Bronchial epithelial cell (primary cell): ENCODE measurements at regions not wholly inside any gene's neighbourhood (a gene's known extent, or its start where the extent isn't known, plus 50 kb on each side); places are given as distances from the start of the nearest gene placed in this dataset.
"Not testable (repeated sequence)": the region's sequence is repeated elsewhere in the genome, so short reads cannot be mapped to it uniquely, and the experiment has no call there.

ENCODE experiments used
- DNase-seq: peaks from one replicate; pipeline ENCODE4 v3.0.0-alpha.2; 2010; ENCODE audit warnings: low read depth
- FAIRE-seq: peaks from 2 replicates; lab custom pipeline; 2011; peaks lifted over from hg19 to GRCh38; lab: Jason Lieb, UNC
- H3K27me3 ChIP-seq: 2 replicates; pipeline ENCODE4 v1.5.1; 2011; ENCODE audit warnings: low read length; ENCODE audit not compliant: control insufficient read depth, insufficient read depth
- H3K36me3 ChIP-seq: 2 replicates; pipeline ENCODE4 v1.5.1; 2011; ENCODE audit warnings: low read length; ENCODE audit not compliant: control insufficient read depth, insufficient read depth
- H3K4me3 ChIP-seq: 2 replicates; pipeline ENCODE4 v1.5.1; 2011; ENCODE audit warnings: mild to moderate bottlenecking, low read depth, low read length, control low read depth
- TF ChIP-seq, protein P1 (sequence below): IDR thresholded peaks from 2 replicates; pipeline ENCODE4 v1.5.1; 2011; ENCODE audit warnings: mild to moderate bottlenecking, moderate library complexity, low read length, control low read depth, inconsistent platforms; ENCODE audit not compliant: insufficient read depth, severe bottlenecking

DNA sequence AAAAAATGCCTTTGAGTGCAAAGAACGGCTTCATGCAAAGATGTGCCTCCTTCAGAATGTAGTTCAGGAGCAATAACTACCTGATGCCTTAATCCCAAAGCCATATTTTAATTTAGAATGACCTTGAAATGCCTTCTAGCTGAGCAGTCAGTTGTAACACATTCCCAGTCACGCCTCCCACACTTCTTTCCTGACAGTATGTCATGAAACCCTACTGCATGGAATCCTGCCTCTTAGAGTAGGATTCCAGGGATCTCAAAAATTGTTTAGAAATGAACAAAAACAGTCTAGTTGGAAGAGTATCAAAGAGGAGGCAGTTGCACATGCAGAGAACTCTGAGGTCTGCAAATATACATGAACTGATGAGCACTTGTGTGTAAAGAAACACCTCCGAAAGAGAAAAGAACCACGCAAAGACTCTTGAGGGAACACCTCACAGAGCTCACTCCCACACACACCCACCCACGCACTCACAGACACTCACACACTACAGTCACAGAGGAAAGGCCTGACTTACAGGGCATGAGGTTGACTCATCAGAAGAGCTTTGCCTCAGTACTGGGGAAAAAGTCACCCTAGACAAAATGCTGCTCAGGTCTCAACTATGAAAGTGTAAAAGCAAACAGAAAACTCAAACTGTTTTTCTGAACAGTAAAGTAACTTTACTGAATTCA is 77.4 kb downstream of the GGTLC2 start:
- TF ChIP-seq, protein P1, sequence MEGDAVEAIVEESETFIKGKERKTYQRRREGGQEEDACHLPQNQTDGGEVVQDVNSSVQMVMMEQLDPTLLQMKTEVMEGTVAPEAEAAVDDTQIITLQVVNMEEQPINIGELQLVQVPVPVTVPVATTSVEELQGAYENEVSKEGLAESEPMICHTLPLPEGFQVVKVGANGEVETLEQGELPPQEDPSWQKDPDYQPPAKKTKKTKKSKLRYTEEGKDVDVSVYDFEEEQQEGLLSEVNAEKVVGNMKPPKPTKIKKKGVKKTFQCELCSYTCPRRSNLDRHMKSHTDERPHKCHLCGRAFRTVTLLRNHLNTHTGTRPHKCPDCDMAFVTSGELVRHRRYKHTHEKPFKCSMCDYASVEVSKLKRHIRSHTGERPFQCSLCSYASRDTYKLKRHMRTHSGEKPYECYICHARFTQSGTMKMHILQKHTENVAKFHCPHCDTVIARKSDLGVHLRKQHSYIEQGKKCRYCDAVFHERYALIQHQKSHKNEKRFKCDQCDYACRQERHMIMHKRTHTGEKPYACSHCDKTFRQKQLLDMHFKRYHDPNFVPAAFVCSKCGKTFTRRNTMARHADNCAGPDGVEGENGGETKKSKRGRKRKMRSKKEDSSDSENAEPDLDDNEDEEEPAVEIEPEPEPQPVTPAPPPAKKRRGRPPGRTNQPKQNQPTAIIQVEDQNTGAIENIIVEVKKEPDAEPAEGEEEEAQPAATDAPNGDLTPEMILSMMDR = no peak
- Histone ChIP-seq H3K27me3 (no peaks in the 10 kb centered on the region), H3K4me3 (no peak overlapping the region), H3K36me3 (no peaks in the 10 kb centered on the region)
- DNase-seq (peak; percentile 63), FAIRE-seq (no peak)

DNA sequence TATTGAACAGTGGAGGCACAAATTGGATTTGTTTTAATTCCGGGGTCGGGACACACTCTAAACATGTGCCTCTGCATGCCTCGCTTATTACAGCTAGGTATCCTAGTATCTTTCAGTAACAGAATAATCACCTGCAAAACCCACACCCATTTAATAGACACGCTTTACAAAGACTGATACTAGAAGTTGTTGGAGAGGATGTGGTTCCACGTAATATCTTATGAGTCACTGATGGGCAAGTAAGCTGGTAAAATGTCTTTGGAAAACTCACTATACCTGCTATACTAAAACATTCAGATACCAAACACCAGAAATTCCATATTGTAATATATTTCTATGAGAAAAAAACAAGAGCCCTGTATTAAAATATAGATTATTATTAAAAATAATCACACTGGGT is 84.0 kb downstream of the GGTLC2 start:
- DNase-seq (peak; percentile 60), FAIRE-seq (no peak)
- TF ChIP-seq, protein P1 = no peak
- H3K36me3 ChIP-seq = no peaks in the 10 kb centered on the region
- H3K27me3 ChIP-seq = no peaks in the 10 kb centered on the region
- H3K4me3 ChIP-seq = no peak overlapping the region

DNA sequence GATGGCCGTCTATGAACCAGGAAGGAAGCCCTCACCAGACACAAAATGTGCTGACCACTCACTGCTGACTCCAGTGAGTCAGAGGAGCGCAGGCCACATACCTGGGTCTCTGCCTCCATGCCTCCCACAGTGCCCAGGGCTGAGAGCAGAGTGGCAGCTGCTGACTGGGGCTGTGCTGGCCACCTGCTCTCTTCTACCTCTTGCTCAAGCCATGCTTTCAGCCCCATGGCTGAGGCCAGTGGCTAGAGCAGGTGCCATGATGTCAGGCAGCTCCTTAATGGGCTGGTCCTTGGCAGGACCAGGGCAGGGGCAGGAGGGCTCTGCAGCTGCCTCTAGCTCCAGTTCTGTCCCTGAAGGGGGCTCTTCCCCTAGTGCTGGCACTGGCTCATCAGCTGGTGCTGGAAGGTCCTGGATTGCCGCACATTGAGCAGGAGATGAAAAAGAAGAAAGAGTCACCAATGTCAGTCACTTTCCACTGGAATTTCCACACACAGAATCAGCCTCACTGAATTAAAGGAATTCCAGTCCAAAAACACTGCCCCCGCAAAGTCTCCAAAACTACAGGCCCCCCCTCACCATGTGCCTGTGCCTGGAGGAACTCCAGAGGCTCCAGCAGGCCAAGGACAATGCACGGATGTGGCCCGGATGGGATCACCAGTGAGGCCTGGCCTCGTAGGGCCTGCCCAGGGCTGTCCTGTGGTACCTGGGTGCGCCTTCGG is 86.4 kb downstream of the GGTLC2 start:
- no peaks in the 10 kb centered on the region for H3K27me3 ChIP-seq
- TF ChIP-seq, protein P1 = no peak
- H3K4me3 ChIP-seq = no peak overlapping the region
- FAIRE-seq = peak; percentile 43
- no peaks in the 10 kb centered on the region for H3K36me3 ChIP-seq
- no peak for DNase-seq

DNA sequence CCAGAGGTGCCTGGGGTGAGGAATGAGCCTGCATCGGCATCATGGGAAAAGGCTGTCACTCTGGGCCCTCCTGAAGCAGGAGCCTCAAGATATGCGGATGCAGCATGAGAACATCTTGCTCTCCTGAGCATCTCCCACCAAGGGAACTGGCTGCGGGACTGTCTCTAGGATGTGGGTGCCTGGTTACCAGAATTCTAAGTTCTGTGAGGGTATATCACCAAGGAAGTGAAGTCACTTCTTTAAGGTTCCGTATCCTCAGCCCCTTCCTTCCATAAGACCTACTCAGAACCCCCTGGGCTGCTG is 86.9 kb downstream of the GGTLC2 start:
- H3K4me3 ChIP-seq = no peak overlapping the region
- no peak for DNase-seq
- FAIRE-seq = no peak
- no peaks in the 10 kb centered on the region for H3K36me3 ChIP-seq
- H3K27me3 ChIP-seq = no peaks in the 10 kb centered on the region
- TF ChIP-seq, protein P1 = no peak

DNA sequence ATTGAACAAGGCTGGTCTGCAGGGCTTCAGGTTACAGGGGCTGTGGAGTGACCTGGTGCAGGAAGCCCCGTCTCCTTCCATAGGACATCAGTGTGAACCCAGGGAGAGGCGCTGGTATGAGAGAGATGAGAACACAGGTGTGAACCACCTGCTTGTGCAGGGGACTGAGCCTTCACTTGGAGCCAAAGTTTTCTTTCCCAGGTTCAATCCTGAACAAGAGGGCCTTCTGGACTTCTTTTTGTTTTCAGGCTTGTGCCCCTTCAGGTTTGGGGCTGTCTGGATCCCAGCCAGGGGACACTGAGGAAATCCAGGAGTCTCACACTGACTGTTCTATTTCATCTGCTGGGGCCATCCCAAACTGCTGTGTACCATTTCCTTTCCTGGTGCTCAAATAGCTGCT is 88.6 kb downstream of the GGTLC2 start:
- not testable (repeated sequence) for FAIRE-seq, DNase-seq, H3K4me3 ChIP-seq, H3K36me3 ChIP-seq, H3K27me3 ChIP-seq

DNA sequence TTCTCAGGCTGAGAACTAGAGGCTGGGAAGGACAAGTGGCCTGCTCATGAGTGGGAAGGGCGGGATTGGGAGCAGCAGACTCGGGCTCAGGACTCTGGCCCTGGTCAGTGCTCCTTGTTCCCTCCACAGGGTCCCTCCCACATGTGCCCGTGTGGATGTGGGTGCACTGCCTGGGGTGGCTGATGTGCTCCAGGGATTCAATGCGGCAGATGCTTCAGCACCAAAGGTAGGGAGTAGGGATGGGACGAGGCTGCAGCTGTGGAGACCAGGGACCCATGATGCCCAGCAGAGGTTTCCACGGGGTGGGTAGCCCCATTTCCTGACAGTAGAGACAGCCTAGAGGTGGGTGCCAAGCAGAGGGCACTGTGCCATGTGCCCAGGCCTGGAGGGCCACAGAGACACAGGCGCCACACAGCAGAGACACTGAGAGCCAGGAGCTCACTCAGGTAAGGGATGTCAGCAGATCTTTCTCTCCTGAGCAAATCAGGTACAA is 89.5 kb downstream of the GGTLC2 start:
- TF ChIP-seq, protein P1 = no peak
- DNase-seq (no peak), FAIRE-seq (no peak)
- Histone ChIP-seq H3K4me3 (no peak overlapping the region), H3K36me3 (no peaks in the 10 kb centered on the region), H3K27me3 (no peaks in the 10 kb centered on the region)

DNA sequence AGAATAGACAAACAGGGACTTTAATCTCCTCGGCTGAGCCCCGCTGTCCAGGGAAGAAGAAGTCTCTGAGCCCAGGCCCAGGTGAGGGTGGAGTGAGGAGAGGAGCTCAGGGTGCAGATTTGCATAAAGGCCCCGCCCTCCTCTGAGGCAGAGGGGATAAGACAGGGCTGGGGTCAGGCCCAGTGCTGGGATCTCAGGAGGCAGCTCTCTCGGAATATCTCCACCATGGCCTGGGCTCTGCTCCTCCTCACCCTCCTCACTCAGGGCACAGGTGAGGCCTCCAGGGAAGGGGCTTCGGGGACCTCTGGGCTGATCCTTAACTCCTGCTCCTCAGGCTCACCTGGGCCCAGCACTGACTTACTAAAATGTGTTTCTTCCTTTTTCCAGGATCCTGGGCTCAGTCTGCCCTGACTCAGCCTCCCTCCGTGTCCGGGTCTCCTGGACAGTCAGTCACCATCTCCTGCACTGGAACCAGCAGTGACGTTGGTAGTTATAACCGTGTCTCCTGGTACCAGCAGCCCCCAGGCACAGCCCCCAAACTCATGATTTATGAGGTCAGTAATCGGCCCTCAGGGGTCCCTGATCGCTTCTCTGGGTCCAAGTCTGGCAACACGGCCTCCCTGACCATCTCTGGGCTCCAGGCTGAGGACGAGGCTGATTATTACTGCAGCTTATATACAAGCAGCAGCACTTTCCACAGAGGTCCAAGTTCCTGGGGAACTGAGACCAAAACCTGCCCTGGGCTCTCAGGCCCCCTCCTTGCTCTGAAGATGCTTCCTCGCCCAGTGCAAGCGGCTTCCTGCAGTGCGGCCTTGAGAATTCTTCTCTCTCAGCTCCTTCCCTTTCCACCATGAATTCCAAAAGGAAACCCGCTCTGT is 90.2 kb downstream of the GGTLC2 start:
- H3K27me3 ChIP-seq, H3K36me3 ChIP-seq, FAIRE-seq, H3K4me3 ChIP-seq, DNase-seq: not testable (repeated sequence)

DNA sequence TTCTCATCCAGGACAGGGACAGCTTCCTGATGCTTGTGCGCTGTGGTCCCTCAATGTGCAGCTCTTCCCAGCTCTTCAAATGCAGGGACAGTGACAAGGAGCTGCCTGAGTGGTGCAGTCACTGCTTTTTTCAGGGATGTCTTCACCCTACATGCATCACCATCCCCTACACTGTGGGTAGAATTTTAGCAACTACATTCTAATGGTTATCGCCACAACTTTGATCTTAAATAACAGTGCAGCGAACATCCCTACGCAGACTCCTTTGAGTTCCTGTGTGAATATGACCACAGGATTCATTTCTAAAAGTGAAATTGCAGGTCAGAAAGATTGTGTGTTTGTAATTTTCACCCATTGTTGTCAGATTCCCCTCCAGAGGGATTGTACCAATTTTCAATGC is 90.9 kb downstream of the GGTLC2 start:
- DNase-seq, H3K4me3 ChIP-seq, H3K27me3 ChIP-seq, FAIRE-seq, H3K36me3 ChIP-seq: not testable (repeated sequence)
